Loucy (cell line): ENCODE measurements at regions not wholly inside any gene's neighbourhood (a gene's known extent, or its start where the extent isn't known, plus 50 kb on each side); places are given as distances from the start of the nearest gene placed in this dataset.

Experiments
- H2AFZ ChIP-seq: fragments of 200-600 bp; sonication (generic); 2 replicates; pipeline ENCODE4 v1.6.0; 2016; ENCODE audit warnings: antibody characterized with exemption, mild to moderate bottlenecking, low read length, moderate library complexity
- H3F3A ChIP-seq: fragments of 200-600 bp; 2 replicates; pipeline ENCODE4 v1.6.0; 2016; ENCODE audit warnings: antibody characterized with exemption, low read depth, mild to moderate bottlenecking
- H3K27me3 ChIP-seq: fragments of 200-600 bp; sonication (generic); 2 replicates; pipeline ENCODE4 v1.6.1; 2014; ENCODE audit warnings: low read length, mild to moderate bottlenecking; ENCODE audit not compliant: insufficient read depth, poor library complexity, severe bottlenecking
- H3K36me3 ChIP-seq: fragments of 200-600 bp; sonication (generic); 2 replicates; pipeline ENCODE4 v1.6.1; 2016; ENCODE audit warnings: low read length; ENCODE audit not compliant: insufficient read depth
- H3K4me1 ChIP-seq: fragments of 200-600 bp; sonication (generic); 2 replicates; pipeline ENCODE4 v1.5.1; 2014; ENCODE audit warnings: low read length, mild to moderate bottlenecking; ENCODE audit not compliant: insufficient read depth, poor library complexity, severe bottlenecking
- H3K4me2 ChIP-seq: fragments of 200-600 bp; sonication (generic); 2 replicates; pipeline ENCODE4 v1.6.0; 2014; ENCODE audit warnings: antibody characterized with exemption, low read length, low read depth, mild to moderate bottlenecking; ENCODE audit not compliant: poor library complexity, severe bottlenecking
- H3K4me3 ChIP-seq: fragments of 200-600 bp; sonication (generic); 2 replicates; pipeline ENCODE4 v1.5.1; 2014; ENCODE audit warnings: low read length, mild to moderate bottlenecking, mixed read lengths; ENCODE audit not compliant: poor library complexity, severe bottlenecking
- H3K79me2 ChIP-seq: fragments of 200-600 bp; sonication (generic); 2 replicates; pipeline ENCODE4 v1.6.1; 2014; ENCODE audit warnings: low read length; ENCODE audit not compliant: insufficient read depth
- H3K9ac ChIP-seq: fragments of 200-600 bp; sonication (generic); 2 replicates; pipeline ENCODE4 v1.6.0; 2014; ENCODE audit warnings: mild to moderate bottlenecking, low read depth, low read length, moderate library complexity; ENCODE audit not compliant: poor library complexity, severe bottlenecking
- H3K9me2 ChIP-seq: fragments of 200-600 bp; sonication (generic); replicated peaks from 2 replicates; pipeline ENCODE4 v1.6.1; 2016; ENCODE audit warnings: low read depth, low read length, mixed read lengths
- H3K9me3 ChIP-seq: fragments of 200-600 bp; sonication (generic); 2 replicates; pipeline ENCODE4 v1.6.1; 2014; ENCODE audit warnings: mild to moderate bottlenecking, antibody characterized with exemption, low read length, low read depth; ENCODE audit not compliant: insufficient read depth
- H4K20me1 ChIP-seq: fragments of 200-600 bp; sonication (generic); 2 replicates; pipeline ENCODE4 v1.6.0; 2014; ENCODE audit warnings: antibody characterized with exemption, low read length, mild to moderate bottlenecking; ENCODE audit not compliant: insufficient read depth, poor library complexity, severe bottlenecking
- EZH2phosphoT487 ChIP-seq: fragments of 200-600 bp; IDR thresholded peaks from 2 replicates; pipeline ENCODE4 v1.6.1; 2018; ENCODE audit warnings: antibody characterized with exemption, mild to moderate bottlenecking, moderate library complexity, borderline replicate concordance
- TF ChIP-seq, protein P1 (sequence below): fragments of 200-600 bp; sonication (generic); conservative IDR thresholded peaks from 2 replicates; pipeline ENCODE4 v1.5.1; 2014; ENCODE audit warnings: mild to moderate bottlenecking, antibody characterized with exemption, low read length

DNA sequence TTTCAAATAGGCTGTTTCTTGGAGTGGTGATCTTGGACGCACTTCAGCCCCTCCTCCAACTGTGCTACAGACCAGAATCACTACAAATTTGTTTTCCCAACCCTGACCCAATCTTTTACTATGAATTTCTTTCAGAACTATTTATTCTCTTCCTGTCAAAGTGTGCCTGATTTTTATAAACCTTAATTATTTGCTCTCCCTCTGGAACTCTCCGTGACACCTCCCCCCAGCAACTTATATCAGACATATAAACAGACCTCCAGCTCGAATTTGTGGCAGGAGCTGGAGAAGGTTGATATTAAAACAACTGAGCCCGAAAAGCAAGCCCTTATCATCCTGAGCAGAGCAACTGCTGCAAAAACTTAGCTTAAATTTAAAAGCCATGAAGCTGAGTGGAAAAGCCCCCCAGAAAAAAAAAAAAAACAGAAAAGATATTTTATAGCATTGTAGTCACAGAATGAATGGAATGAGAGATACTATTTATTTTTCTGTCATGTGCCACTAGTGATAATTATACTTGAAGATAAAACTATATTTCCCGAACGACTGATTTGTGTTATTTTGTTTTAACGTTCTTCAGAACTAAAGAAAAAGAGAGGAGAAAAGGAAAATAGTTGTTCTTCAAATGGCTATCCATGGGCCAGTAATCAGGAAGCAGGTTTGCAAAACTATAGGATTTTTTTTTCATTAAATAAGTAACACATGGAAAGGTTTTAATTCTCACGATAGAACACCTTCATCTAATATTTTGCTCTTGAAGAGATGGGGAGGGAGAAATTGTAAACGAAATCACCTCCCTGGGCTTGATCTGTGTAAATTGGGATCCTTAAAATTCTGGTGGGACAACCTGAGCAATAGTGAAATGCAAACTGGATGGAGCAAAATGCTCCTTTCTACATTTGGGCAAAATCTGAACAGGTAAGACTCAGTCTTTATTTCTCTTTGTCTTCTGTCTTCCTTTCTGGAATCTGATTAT is 80.8 kb downstream of the NR2F2 start:
- Histone ChIP-seq H3K9me3 (no peaks in the 10 kb centered on the region), H3K36me3 (no peaks in the 10 kb centered on the region), H3K4me1 (no peaks in the 10 kb centered on the region), H3K9ac (no peak overlapping the region), H3K4me2 (no peak overlapping the region), H3K27me3 (no peaks in the 10 kb centered on the region), H3K79me2 (no peaks in the 10 kb centered on the region), H4K20me1 (no peaks in the 10 kb centered on the region), H3K4me3 (no peak overlapping the region), H3K9me2 (no peaks in the 10 kb centered on the region), H2AFZ (no peak overlapping the region), H3F3A (no peaks in the 10 kb centered on the region)
- no peak for TF ChIP-seq EZH2phosphoT487
- TF ChIP-seq, protein P1, sequence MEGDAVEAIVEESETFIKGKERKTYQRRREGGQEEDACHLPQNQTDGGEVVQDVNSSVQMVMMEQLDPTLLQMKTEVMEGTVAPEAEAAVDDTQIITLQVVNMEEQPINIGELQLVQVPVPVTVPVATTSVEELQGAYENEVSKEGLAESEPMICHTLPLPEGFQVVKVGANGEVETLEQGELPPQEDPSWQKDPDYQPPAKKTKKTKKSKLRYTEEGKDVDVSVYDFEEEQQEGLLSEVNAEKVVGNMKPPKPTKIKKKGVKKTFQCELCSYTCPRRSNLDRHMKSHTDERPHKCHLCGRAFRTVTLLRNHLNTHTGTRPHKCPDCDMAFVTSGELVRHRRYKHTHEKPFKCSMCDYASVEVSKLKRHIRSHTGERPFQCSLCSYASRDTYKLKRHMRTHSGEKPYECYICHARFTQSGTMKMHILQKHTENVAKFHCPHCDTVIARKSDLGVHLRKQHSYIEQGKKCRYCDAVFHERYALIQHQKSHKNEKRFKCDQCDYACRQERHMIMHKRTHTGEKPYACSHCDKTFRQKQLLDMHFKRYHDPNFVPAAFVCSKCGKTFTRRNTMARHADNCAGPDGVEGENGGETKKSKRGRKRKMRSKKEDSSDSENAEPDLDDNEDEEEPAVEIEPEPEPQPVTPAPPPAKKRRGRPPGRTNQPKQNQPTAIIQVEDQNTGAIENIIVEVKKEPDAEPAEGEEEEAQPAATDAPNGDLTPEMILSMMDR: no peak

DNA sequence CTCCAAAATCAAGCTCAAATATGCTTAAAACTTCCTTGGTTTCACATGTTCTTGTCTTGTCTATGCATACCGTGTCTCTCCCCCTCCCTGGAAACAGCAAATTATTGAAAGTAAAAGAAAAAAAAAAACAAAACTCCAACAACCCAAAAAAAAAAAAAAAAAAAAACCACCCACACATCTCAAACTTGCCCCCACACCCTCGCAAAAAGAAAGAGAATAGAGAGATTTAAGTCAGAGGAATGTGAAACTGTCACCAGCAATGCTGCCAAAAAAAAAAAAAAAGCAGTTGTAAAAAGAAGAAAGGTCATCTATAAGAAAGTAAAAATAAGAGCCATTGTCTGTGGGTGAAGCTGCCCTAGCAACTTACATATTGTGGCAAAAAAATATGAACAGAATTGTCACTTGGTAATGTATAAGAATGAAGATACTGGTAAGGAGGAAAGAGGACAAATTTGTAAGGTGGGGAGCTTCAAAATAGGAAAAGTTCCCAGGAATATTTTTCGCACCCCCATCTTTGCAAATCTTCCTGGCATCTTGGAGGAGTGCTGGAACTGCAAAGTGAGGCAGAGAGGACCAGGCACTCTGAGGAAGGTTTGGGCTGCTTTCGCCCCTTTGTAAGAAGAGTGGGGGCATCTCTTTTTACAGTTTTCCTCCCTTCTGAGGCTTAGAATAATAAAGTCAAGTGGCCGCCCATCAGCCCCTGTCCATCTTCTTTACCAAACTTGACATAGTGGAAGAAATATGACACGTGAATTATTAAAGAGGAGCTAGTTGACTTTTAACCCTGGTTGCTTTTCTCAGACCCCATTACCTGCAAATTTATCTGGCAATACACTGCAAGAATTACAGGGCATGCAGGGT is 81.8 kb downstream of the NR2F2 start:
- Histone ChIP-seq H4K20me1 (no peaks in the 10 kb centered on the region), H3K79me2 (no peaks in the 10 kb centered on the region), H3K9ac (no peak overlapping the region), H3K4me2 (no peak overlapping the region), H3F3A (no peaks in the 10 kb centered on the region), H3K4me1 (no peaks in the 10 kb centered on the region), H3K4me3 (no peak overlapping the region), H3K9me3 (no peaks in the 10 kb centered on the region), H3K9me2 (no peaks in the 10 kb centered on the region), H3K27me3 (no peaks in the 10 kb centered on the region), H3K36me3 (no peaks in the 10 kb centered on the region), H2AFZ (no peak overlapping the region)
- no peak for TF ChIP-seq EZH2phosphoT487
- TF ChIP-seq, protein P1: no peak

DNA sequence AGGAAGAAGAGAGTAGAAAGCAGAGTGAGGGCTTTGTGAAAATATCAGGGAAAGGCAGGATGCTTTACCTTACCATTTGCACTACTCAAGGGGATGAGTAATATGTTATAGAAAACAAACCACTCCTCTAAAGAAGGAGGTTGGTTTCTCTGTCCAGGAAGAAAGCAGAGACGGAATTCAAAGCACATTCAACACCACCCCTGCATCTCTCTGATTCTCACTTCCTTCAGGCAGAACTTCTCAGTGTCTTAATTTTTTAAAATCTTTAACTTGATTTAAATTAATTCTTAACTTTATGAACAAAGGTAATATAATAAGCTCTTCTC is 82.4 kb downstream of the NR2F2 start:
- Histone ChIP-seq H4K20me1 (no peaks in the 10 kb centered on the region), H3K36me3 (no peaks in the 10 kb centered on the region), H3K9ac (no peak overlapping the region), H3F3A (no peaks in the 10 kb centered on the region), H3K4me2 (no peak overlapping the region), H3K79me2 (no peaks in the 10 kb centered on the region), H3K4me1 (no peaks in the 10 kb centered on the region), H3K9me3 (no peaks in the 10 kb centered on the region), H3K4me3 (no peak overlapping the region), H3K27me3 (no peaks in the 10 kb centered on the region), H3K9me2 (no peaks in the 10 kb centered on the region), H2AFZ (no peak overlapping the region)
- no peak for TF ChIP-seq EZH2phosphoT487
- TF ChIP-seq, protein P1: no peak
